ENCODE measurements at regions not wholly inside any gene's neighbourhood (a gene's known extent, or its start where the extent isn't known, plus 50 kb on each side); places are given as distances from the start of the nearest gene placed in this dataset.

DNA sequence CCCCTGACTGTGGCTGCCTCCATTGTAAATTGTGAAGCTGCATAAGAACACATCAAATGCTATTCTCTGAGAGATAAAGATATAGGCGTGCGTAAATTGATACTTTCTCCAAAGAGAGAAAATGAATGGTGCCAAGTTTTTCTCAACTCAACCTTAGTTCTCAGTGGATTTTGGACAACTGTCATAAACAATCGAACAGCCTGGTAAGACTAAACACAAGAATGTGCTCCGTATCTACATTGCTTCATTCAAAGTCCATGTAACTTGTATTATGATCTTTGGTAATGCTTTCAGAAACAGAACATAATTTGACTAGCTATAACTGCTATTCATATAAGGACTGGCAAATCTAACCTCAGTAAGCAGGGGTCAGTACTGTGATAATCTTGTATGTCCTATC lies 429.1 kb downstream of the SEMA3D start:
- no peaks in the 10 kb centered on the region for H3K79me2 ChIP-seq (ENCODE audit: insufficient read depth, low read length)
- ATAC-seq: no peak

More for the DNA sequence above, 429.1 kb downstream of the SEMA3D start:
- Histone ChIP-seq H3K4me3 (replicated peaks in 1 of 2; ENCODE audit: low read depth in 1 of 2, low read length in 2 of 2) (no peak overlapping the region), H3K27ac (ENCODE audit: low read depth, low read length) (no peak overlapping the region), H3K4me2 (ENCODE audit: low read length) (no peak overlapping the region), H3K36me3 (ENCODE audit: control insufficient read depth in 1 of 2, insufficient read depth in 2 of 2, low read length in 2 of 2) (no peaks in the 10 kb centered on the region), H3K9me3 (ENCODE audit: control insufficient read depth in 1 of 2, insufficient read depth in 1 of 2, low read depth in 1 of 2, low read length in 2 of 2) (no peaks in the 10 kb centered on the region), H3K4me1 (ENCODE audit: control insufficient read depth in 1 of 2, insufficient read depth in 2 of 2, low read length in 2 of 2) (no peaks in the 10 kb centered on the region), H3K27me3 (ENCODE audit: insufficient read depth, low read length) (no peaks in the 10 kb centered on the region), H4K20me1 (ENCODE audit: insufficient read depth) (no peaks in the 10 kb centered on the region), H2AFZ (ENCODE audit: low read depth, low read length, poor library complexity, severe bottlenecking) (no peak overlapping the region), H3K9me2 (ENCODE audit: insufficient read depth) (no peaks in the 10 kb centered on the region), H3K9ac (ENCODE audit: low read length) (no peak overlapping the region)
- no peak for TF ChIP-seq EZH2phosphoT487 (IDR thresholded peaks at IDR 0.05; ENCODE audit: borderline replicate concordance)
- TF ChIP-seq SRF (IDR thresholded peaks at IDR 0.05; ENCODE audit: low read depth): no peak
- TF ChIP-seq, protein P1, sequence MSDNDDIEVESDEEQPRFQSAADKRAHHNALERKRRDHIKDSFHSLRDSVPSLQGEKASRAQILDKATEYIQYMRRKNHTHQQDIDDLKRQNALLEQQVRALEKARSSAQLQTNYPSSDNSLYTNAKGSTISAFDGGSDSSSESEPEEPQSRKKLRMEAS (IDR thresholded peaks at IDR 0.05): no peak
- no peak for TF ChIP-seq ZFX (IDR thresholded peaks at IDR 0.05)
- no peak for TF ChIP-seq POLR2A (IDR thresholded peaks at IDR 0.05; ENCODE audit: borderline replicate concordance, extremely low read depth, insufficient read depth, insufficient read length)
- TF ChIP-seq SIN3A (IDR thresholded peaks at IDR 0.05; ENCODE audit: low read depth): no peak
- TF ChIP-seq EGR1 (IDR thresholded peaks at IDR 0.05; ENCODE audit: low read depth): no peak
- no peak for TF ChIP-seq CEBPB (IDR thresholded peaks at IDR 0.05; ENCODE audit: low read depth)
- TF ChIP-seq FOSL1 (IDR thresholded peaks at IDR 0.05; ENCODE audit: low read depth): no peak
- TF ChIP-seq, protein P2, sequence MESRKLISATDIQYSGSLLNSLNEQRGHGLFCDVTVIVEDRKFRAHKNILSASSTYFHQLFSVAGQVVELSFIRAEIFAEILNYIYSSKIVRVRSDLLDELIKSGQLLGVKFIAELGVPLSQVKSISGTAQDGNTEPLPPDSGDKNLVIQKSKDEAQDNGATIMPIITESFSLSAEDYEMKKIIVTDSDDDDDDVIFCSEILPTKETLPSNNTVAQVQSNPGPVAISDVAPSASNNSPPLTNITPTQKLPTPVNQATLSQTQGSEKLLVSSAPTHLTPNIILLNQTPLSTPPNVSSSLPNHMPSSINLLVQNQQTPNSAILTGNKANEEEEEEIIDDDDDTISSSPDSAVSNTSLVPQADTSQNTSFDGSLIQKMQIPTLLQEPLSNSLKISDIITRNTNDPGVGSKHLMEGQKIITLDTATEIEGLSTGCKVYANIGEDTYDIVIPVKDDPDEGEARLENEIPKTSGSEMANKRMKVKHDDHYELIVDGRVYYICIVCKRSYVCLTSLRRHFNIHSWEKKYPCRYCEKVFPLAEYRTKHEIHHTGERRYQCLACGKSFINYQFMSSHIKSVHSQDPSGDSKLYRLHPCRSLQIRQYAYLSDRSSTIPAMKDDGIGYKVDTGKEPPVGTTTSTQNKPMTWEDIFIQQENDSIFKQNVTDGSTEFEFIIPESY (IDR thresholded peaks at IDR 0.05; ENCODE audit: extremely low read depth, insufficient replicate concordance, low read length): no peak
- TF ChIP-seq CBX3 (IDR thresholded peaks at IDR 0.05; ENCODE audit: low read depth): no peak
- TF ChIP-seq RAD21 (IDR thresholded peaks at IDR 0.05; ENCODE audit: low read depth): no peak
- no peak for TF ChIP-seq TCF7L2 (IDR thresholded peaks at IDR 0.05; ENCODE audit: borderline replicate concordance, extremely low read depth, insufficient read depth, insufficient read length)
- TF ChIP-seq YY1 (IDR thresholded peaks at IDR 0.05; ENCODE audit: extremely low read depth, insufficient replicate concordance, low read depth, low read length): no peak
- no peak for DNase-seq (ENCODE audit: low read depth, low spot score)
- intact Hi-C loops (cut with micrococcal nuclease): no loop called here
- no TSS peak for BruUV-seq (replicated peaks)
- ChIA-PET POLR2A (no interaction called here), CTCF (no interaction called here), RAD21 (ENCODE audit: low non-redundant PET in 1 of 2, low total read pairs in 2 of 2, uncharacterized antibody in 2 of 2, unreplicated experiment in 2 of 2) (no interaction called here)

Measured in HCT116 (cell line).